WTC11 (cell line): ENCODE measurements at regions not wholly inside any gene's neighbourhood (a gene's known extent, or its start where the extent isn't known, plus 50 kb on each side); places are given as distances from the start of the nearest gene placed in this dataset.

Experiments
- ATAC-seq: fragments of 200-7000 bp; cut with Tn5 transposase; 2 replicates; pipeline ENCODE4 v1.10.0; 2021; ENCODE audit warnings: mild to moderate bottlenecking, moderate library complexity
- CTCF ChIA-PET: fragments of 300-600 bp; sonication (Branson Sonifier 250); formaldehyde crosslinking; loops from one replicate; lab custom pipeline; 2021; ENCODE audit warnings: antibody characterized with exemption; lab: Charles Lee
- POLR2A ChIA-PET: fragments of 350-600 bp; sonication (Branson Sonifier 250); formaldehyde crosslinking; loops from one replicate; lab custom pipeline; 2021; ENCODE audit warnings: antibody characterized with exemption; lab: Charles Lee
- DNase-seq: peaks from one replicate; pipeline ENCODE4 v3.0.0; 2021; ENCODE audit warnings: low spot score
- H3K27ac Mint-ChIP-seq: 2 replicates; pipeline ENCODE4 v1.8.0; 2021; ENCODE audit warnings: mixed read lengths
- H3K27me3 Mint-ChIP-seq: 2 replicates; pipeline ENCODE4 v1.8.0; 2021; ENCODE audit warnings: low read depth, mild to moderate bottlenecking, moderate library complexity, mixed read lengths
- H3K36me3 Mint-ChIP-seq: 2 replicates; pipeline ENCODE4 v1.8.0; 2021; ENCODE audit warnings: mixed read lengths
- H3K4me1 Mint-ChIP-seq: 2 replicates; pipeline ENCODE4 v1.8.0; 2022; ENCODE audit warnings: mixed read lengths
- H3K4me3 Mint-ChIP-seq: 2 replicates; pipeline ENCODE4 v1.8.0; 2021; ENCODE audit warnings: mild to moderate bottlenecking, moderate library complexity, mixed read lengths
- H3K9me3 Mint-ChIP-seq: 2 replicates; pipeline ENCODE4 v1.8.0; 2021; ENCODE audit warnings: mixed read lengths
- ATF1 ChIP-seq: sonication (generic); formaldehyde crosslinking; IDR thresholded peaks from 2 replicates; pipeline ENCODE4 v1.8.1; 2023; ENCODE audit warnings: mild to moderate bottlenecking, moderate library complexity, missing genetic modification reagents
- CREM ChIP-seq: sonication (generic); formaldehyde crosslinking; IDR thresholded peaks from 2 replicates; pipeline ENCODE4 v1.8.1; 2022; ENCODE audit warnings: mild to moderate bottlenecking, missing genetic modification reagents, moderate library complexity
- ESRRA ChIP-seq: sonication (generic); formaldehyde crosslinking; IDR thresholded peaks from 2 replicates; pipeline ENCODE4 v1.8.1; 2022; ENCODE audit warnings: mild to moderate bottlenecking, missing genetic modification reagents, borderline replicate concordance
- FOXJ3 ChIP-seq: sonication (generic); formaldehyde crosslinking; IDR thresholded peaks from 2 replicates; pipeline ENCODE4 v1.9.0; 2021; ENCODE audit warnings: missing genetic modification reagents, mild to moderate bottlenecking, borderline replicate concordance
- FOXP4 ChIP-seq: sonication (generic); formaldehyde crosslinking; IDR thresholded peaks from 2 replicates; pipeline ENCODE4 v1.8.0; 2022; ENCODE audit warnings: mild to moderate bottlenecking, missing genetic modification reagents
- MXD4 ChIP-seq: fragments of 250-450 bp; sonication (Bioruptor Pico); IDR thresholded peaks from 2 replicates; pipeline ENCODE4 v1.8.0; 2021; ENCODE audit warnings: mild to moderate bottlenecking, moderate library complexity, borderline replicate concordance
- NFE2L1 ChIP-seq: sonication (generic); formaldehyde crosslinking; IDR thresholded peaks from 2 replicates; pipeline ENCODE4 v1.8.1; 2023; ENCODE audit warnings: missing genetic modification reagents
- PRDM15 ChIP-seq: sonication (generic); formaldehyde crosslinking; IDR thresholded peaks from 2 replicates; pipeline ENCODE4 v1.8.0; 2022; ENCODE audit warnings: missing genetic modification reagents
- PRRX2 ChIP-seq: fragments of 250-450 bp; sonication (Bioruptor Pico); IDR thresholded peaks from 2 replicates; pipeline ENCODE4 v1.8.0; 2021; ENCODE audit warnings: mild to moderate bottlenecking
- RORB ChIP-seq: fragments of 250-450 bp; sonication (Bioruptor Pico); IDR thresholded peaks from 2 replicates; pipeline ENCODE4 v1.9.0; 2021; ENCODE audit warnings: mild to moderate bottlenecking
- TEAD4 ChIP-seq: sonication (generic); formaldehyde crosslinking; IDR thresholded peaks from 2 replicates; pipeline ENCODE4 v1.8.0; 2022; ENCODE audit warnings: mild to moderate bottlenecking, missing genetic modification reagents
- TP53 ChIP-seq: sonication (generic); formaldehyde crosslinking; IDR thresholded peaks from 2 replicates; pipeline ENCODE4 v1.8.1; 2023; ENCODE audit warnings: mild to moderate bottlenecking, missing genetic modification reagents
- ZNF232 ChIP-seq: sonication (generic); formaldehyde crosslinking; IDR thresholded peaks from 2 replicates; pipeline ENCODE4 v1.8.0; 2022; ENCODE audit warnings: mild to moderate bottlenecking, missing genetic modification reagents
- ZNF317 ChIP-seq: sonication (generic); formaldehyde crosslinking; IDR thresholded peaks from 2 replicates; pipeline ENCODE4 v1.8.1; 2023; ENCODE audit warnings: low read depth, mild to moderate bottlenecking, moderate library complexity, missing genetic modification reagents, borderline replicate concordance
- ZNF512 ChIP-seq: sonication (generic); formaldehyde crosslinking; IDR thresholded peaks from 2 replicates; pipeline ENCODE4 v1.8.1; 2022; ENCODE audit warnings: missing genetic modification reagents, borderline replicate concordance
- TF ChIP-seq, protein P1 (sequence below): sonication (generic); formaldehyde crosslinking; IDR thresholded peaks from 2 replicates; pipeline ENCODE4 v1.8.0; 2023; ENCODE audit warnings: missing genetic modification reagents
- TF ChIP-seq, protein P2 (sequence below): sonication (generic); formaldehyde crosslinking; IDR thresholded peaks from 2 replicates; pipeline ENCODE4 v1.8.1; 2022; ENCODE audit warnings: mild to moderate bottlenecking, missing genetic modification reagents, moderate library complexity, borderline replicate concordance
- TF ChIP-seq, protein P3 (sequence below): fragments of 250-450 bp; sonication (Bioruptor Pico); IDR thresholded peaks from 2 replicates; pipeline ENCODE4 v2.1.2; 2022; ENCODE audit warnings: mild to moderate bottlenecking, moderate library complexity

GRCh38 chr3:159856590-159857104 is 132.0 kb upstream of the IL12A start:
- H3K36me3 Mint-ChIP-seq: no peaks in the 10 kb centered on the region
- H3K27ac Mint-ChIP-seq: no peak overlapping the region
- no peak for TF ChIP-seq TP53 (CRISPR knock-in tag)
- TF ChIP-seq, protein P1, sequence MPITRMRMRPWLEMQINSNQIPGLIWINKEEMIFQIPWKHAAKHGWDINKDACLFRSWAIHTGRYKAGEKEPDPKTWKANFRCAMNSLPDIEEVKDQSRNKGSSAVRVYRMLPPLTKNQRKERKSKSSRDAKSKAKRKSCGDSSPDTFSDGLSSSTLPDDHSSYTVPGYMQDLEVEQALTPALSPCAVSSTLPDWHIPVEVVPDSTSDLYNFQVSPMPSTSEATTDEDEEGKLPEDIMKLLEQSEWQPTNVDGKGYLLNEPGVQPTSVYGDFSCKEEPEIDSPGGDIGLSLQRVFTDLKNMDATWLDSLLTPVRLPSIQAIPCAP: no peak
- TF ChIP-seq, protein P2, sequence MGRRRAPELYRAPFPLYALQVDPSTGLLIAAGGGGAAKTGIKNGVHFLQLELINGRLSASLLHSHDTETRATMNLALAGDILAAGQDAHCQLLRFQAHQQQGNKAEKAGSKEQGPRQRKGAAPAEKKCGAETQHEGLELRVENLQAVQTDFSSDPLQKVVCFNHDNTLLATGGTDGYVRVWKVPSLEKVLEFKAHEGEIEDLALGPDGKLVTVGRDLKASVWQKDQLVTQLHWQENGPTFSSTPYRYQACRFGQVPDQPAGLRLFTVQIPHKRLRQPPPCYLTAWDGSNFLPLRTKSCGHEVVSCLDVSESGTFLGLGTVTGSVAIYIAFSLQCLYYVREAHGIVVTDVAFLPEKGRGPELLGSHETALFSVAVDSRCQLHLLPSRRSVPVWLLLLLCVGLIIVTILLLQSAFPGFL (CRISPR knock-in tag): no peak
- no peak for TF ChIP-seq CREM (CRISPR knock-in tag)
- TF ChIP-seq, all 79 proteins: peak for 0
- no peaks in the 10 kb centered on the region for H3K27me3 Mint-ChIP-seq
- ATAC-seq (no peak), DNase-seq (no peak)
- CTCF ChIA-PET: interaction anchor here (1.1 kb wide), 1 partner anchor 133 kb away, joined by 3 read pairs; no protein-coding TSS in a partner anchor
- no peak overlapping the region for H3K4me3 Mint-ChIP-seq
- H3K4me1 Mint-ChIP-seq: peaks cover 57% of the 10 kb centered on the region
- no peaks in the 10 kb centered on the region for H3K9me3 Mint-ChIP-seq
- POLR2A ChIA-PET: no interaction called here

GRCh38 chr3:159857840-159858239 is 130.8 kb upstream of the IL12A start:
- H3K4me3 Mint-ChIP-seq: no peak overlapping the region
- ChIA-PET POLR2A (no interaction called here), CTCF (interaction anchor here (1.1 kb wide), 1 partner anchor 132 kb away, joined by 3 read pairs; no protein-coding TSS in a partner anchor)
- H3K4me1 Mint-ChIP-seq: peaks cover 48% of the 10 kb centered on the region
- ATAC-seq: no peak
- H3K9me3 Mint-ChIP-seq: no peaks in the 10 kb centered on the region
- DNase-seq: no peak
- no peaks in the 10 kb centered on the region for H3K27me3 Mint-ChIP-seq
- TF ChIP-seq RORB (no peak), ZNF317 (no peak), PRDM15 (CRISPR knock-in tag) (no peak), ZNF232 (CRISPR knock-in tag) (no peak), TEAD4 (no peak), ZNF512 (CRISPR knock-in tag) (no peak), ATF1 (CRISPR knock-in tag) (no peak), FOXJ3 (CRISPR knock-in tag) (no peak), FOXP4 (CRISPR knock-in tag) (no peak), ESRRA (no peak), MXD4 (no peak), NFE2L1 (CRISPR knock-in tag) (no peak), PRRX2 (no peak), CREM (CRISPR knock-in tag) (no peak)
- TF ChIP-seq, protein P3, sequence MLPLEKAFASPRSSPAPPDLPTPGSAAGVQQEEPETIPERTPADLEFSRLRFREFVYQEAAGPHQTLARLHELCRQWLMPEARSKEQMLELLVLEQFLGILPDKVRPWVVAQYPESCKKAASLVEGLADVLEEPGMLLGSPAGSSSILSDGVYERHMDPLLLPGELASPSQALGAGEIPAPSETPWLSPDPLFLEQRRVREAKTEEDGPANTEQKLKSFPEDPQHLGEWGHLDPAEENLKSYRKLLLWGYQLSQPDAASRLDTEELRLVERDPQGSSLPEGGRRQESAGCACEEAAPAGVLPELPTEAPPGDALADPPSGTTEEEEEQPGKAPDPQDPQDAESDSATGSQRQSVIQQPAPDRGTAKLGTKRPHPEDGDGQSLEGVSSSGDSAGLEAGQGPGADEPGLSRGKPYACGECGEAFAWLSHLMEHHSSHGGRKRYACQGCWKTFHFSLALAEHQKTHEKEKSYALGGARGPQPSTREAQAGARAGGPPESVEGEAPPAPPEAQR (CRISPR knock-in tag): no peak
- H3K27ac Mint-ChIP-seq: no peak overlapping the region
- H3K36me3 Mint-ChIP-seq: no peaks in the 10 kb centered on the region
